Fibroblast of lung (primary cell): ENCODE measurements at regions not wholly inside any gene's neighbourhood (a gene's known extent, or its start where the extent isn't known, plus 50 kb on each side); places are given as distances from the start of the nearest gene placed in this dataset.

ENCODE experiments used
- EZH2 ChIP-seq: IDR thresholded peaks from 2 replicates; pipeline ENCODE4 v1.5.1; 2012; ENCODE audit warnings: low read length, control low read depth, mild to moderate bottlenecking; ENCODE audit errors: missing control alignments
- TF ChIP-seq, protein P1 (sequence below), 2 donors: IDR thresholded peaks in 1 of 2; conservative IDR thresholded peaks in 1 of 2; 1 replicate in 1 of 2; 2 replicates in 1 of 2; pipeline ENCODE4 v1.5.1; 2011 to 2012; ENCODE audit warnings: low read length in 2 of 2, control low read depth in 1 of 2, inconsistent platforms in 1 of 2, low read depth in 1 of 2, mild to moderate bottlenecking in 1 of 2

DNA sequence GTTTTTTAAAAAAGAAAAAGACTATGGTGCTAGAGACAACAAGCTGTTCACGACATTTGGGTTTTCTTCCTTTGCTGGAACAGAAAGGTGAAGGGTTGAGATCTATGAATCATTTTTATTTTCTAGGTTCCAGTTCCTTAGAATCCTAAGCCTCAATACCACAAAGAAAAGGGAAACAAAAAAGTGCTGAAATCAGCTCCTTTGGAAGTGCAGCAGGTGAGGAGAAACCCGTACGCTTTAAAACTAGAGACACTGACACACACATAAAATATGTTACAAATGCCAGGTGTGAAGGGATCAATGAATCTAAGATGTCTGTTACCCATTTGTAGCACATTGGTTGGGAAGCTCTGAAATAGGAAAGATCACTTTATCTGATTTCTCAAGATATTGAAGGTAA, 125.2 kb downstream of the AREG start:
- TF ChIP-seq, protein P1, sequence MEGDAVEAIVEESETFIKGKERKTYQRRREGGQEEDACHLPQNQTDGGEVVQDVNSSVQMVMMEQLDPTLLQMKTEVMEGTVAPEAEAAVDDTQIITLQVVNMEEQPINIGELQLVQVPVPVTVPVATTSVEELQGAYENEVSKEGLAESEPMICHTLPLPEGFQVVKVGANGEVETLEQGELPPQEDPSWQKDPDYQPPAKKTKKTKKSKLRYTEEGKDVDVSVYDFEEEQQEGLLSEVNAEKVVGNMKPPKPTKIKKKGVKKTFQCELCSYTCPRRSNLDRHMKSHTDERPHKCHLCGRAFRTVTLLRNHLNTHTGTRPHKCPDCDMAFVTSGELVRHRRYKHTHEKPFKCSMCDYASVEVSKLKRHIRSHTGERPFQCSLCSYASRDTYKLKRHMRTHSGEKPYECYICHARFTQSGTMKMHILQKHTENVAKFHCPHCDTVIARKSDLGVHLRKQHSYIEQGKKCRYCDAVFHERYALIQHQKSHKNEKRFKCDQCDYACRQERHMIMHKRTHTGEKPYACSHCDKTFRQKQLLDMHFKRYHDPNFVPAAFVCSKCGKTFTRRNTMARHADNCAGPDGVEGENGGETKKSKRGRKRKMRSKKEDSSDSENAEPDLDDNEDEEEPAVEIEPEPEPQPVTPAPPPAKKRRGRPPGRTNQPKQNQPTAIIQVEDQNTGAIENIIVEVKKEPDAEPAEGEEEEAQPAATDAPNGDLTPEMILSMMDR (conservative IDR thresholded peaks at IDR 0.05 in 1 of 2, IDR thresholded peaks at IDR 0.05 in 1 of 2; ENCODE audit: low read depth in 1 of 2, low read length in 2 of 2) = no peak
- no peak for TF ChIP-seq EZH2
